Keratinocyte (primary cell): ENCODE measurements at regions not wholly inside any gene's neighbourhood (a gene's known extent, or its start where the extent isn't known, plus 50 kb on each side); places are given as distances from the start of the nearest gene placed in this dataset.

Experiments used
- EZH2 ChIP-seq: IDR thresholded peaks from one replicate; pipeline ENCODE4 v1.6.1; 2012; ENCODE audit warnings: inconsistent platforms, mild to moderate bottlenecking, low read length, moderate library complexity
- TF ChIP-seq, protein P1 (sequence below), 3 experiments: IDR thresholded peaks in 1 of 3; conservative IDR thresholded peaks in 1 of 3; optimal IDR thresholded peaks in 1 of 3; 2 replicates in 2 of 3; 3 replicates in 1 of 3; pipeline versions ENCODE3 to v1.5.1; 2011; ENCODE audit warnings: low read length in 3 of 3, mild to moderate bottlenecking in 3 of 3, moderate library complexity in 2 of 3, control low read depth in 1 of 3, inconsistent platforms in 1 of 3; ENCODE audit not compliant: insufficient read depth in 2 of 3; ENCODE audit errors: extremely low read depth in 1 of 3

DNA sequence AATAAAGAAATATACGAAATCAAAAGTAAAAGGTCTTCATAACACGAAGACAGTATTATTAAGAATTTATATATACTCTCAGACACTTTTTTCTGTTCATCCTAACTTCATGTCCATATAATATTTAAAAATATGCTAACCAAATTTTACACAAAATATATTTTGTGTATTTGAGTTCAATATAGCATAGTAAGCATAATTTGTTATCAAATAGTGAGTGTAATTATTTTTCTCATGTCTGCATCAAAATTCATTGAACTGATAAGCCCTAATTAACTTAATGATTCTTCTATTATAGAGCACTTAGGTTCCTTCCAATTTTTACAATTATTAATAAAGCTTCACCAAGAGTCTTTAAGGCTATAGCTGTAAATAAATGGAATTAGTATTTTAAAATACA lies 99.7 kb upstream of the SYT1 start:
- TF ChIP-seq, protein P1, sequence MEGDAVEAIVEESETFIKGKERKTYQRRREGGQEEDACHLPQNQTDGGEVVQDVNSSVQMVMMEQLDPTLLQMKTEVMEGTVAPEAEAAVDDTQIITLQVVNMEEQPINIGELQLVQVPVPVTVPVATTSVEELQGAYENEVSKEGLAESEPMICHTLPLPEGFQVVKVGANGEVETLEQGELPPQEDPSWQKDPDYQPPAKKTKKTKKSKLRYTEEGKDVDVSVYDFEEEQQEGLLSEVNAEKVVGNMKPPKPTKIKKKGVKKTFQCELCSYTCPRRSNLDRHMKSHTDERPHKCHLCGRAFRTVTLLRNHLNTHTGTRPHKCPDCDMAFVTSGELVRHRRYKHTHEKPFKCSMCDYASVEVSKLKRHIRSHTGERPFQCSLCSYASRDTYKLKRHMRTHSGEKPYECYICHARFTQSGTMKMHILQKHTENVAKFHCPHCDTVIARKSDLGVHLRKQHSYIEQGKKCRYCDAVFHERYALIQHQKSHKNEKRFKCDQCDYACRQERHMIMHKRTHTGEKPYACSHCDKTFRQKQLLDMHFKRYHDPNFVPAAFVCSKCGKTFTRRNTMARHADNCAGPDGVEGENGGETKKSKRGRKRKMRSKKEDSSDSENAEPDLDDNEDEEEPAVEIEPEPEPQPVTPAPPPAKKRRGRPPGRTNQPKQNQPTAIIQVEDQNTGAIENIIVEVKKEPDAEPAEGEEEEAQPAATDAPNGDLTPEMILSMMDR (optimal IDR thresholded peaks at IDR 0.05 in 1 of 3, IDR thresholded peaks at IDR 0.05 in 1 of 3, conservative IDR thresholded peaks at IDR 0.05 in 1 of 3; ENCODE audit: extremely low read depth in 1 of 3, insufficient read depth in 2 of 3, low read length in 3 of 3), result no peak
- no peak for TF ChIP-seq EZH2
